PC-3 (cell line): ENCODE measurements at regions not wholly inside any gene's neighbourhood (a gene's known extent, or its start where the extent isn't known, plus 50 kb on each side); places are given as distances from the start of the nearest gene placed in this dataset.

ENCODE experiments used
- ATAC-seq: fragments of 200-7000 bp; cut with Tn5 transposase; 2 replicates; pipeline ENCODE4 v1.9.1; 2020; ENCODE audit warnings: mild to moderate bottlenecking, moderate library complexity
- BruUV-seq: library from RNA; stranded (reverse); fragments of 400-500 nt; replicated peaks from 2 replicates; lab custom pipeline; 2021; lab: Mats Ljungman, UMichigan
- CTCF ChIA-PET: fragments of 300-600 bp; sonication (Branson Sonifier 250); formaldehyde crosslinking; loops from one replicate; lab custom pipeline; 2022; ENCODE audit warnings: antibody characterized with exemption; lab: Charles Lee
- POLR2A ChIA-PET: fragments of 300-600 bp; sonication (Branson Sonifier 250); formaldehyde crosslinking; loops from one replicate; lab custom pipeline; 2022; ENCODE audit warnings: antibody characterized with exemption; ENCODE audit not compliant: unreplicated experiment; lab: Charles Lee
- DNase-seq: peaks from one replicate; pipeline ENCODE4 v3.0.0-alpha.2; 2015
- H2AFZ ChIP-seq: fragments of 300-600 bp; sonication (generic); 2 replicates; pipeline ENCODE4 v1.6.0; 2016; ENCODE audit warnings: antibody characterized with exemption, low read length
- H3F3A ChIP-seq: fragments of 300-600 bp; sonication (generic); one replicate; pipeline ENCODE4 v1.6.0; 2017; ENCODE audit warnings: antibody characterized with exemption, low read length, control low read depth, mild to moderate bottlenecking; ENCODE audit not compliant: unreplicated experiment
- H3K27ac ChIP-seq: fragments of 300-600 bp; sonication (generic); 2 replicates; pipeline ENCODE4 v1.5.1; 2016; ENCODE audit warnings: mild to moderate bottlenecking, low read length
- H3K27me3 ChIP-seq: fragments of 300-600 bp; sonication (generic); 2 replicates; pipeline ENCODE4 v1.6.1; 2016; ENCODE audit warnings: low read length, mixed read lengths
- H3K36me3 ChIP-seq: fragments of 300-600 bp; sonication (generic); 2 replicates; pipeline ENCODE4 v1.6.1; 2016; ENCODE audit warnings: low read depth, mixed run types, low read length, mixed read lengths
- H3K4me1 ChIP-seq: fragments of 300-600 bp; sonication (generic); 2 replicates; pipeline ENCODE4 v1.5.1; 2016; ENCODE audit warnings: low read length; ENCODE audit not compliant: insufficient read depth
- H3K4me2 ChIP-seq: fragments of 300-600 bp; sonication (generic); 2 replicates; pipeline ENCODE4 v1.6.0; 2016; ENCODE audit warnings: low read length
- H3K4me3 ChIP-seq: fragments of 300-600 bp; sonication (generic); 2 replicates; pipeline ENCODE4 v1.5.1; 2016; ENCODE audit warnings: mild to moderate bottlenecking, low read length, mixed read lengths
- H3K79me2 ChIP-seq: fragments of 300-600 bp; sonication (generic); 2 replicates; pipeline ENCODE4 v1.6.1; 2017; ENCODE audit warnings: low read length, mixed read lengths
- H3K9ac ChIP-seq: fragments of 300-600 bp; sonication (generic); 2 replicates; pipeline ENCODE4 v1.6.0; 2016; ENCODE audit warnings: mild to moderate bottlenecking, low read length
- H3K9me2 ChIP-seq: fragments of 300-600 bp; sonication (generic); replicated peaks from 2 replicates; pipeline ENCODE4 v1.6.1; 2016; ENCODE audit warnings: mixed run types, low read length, mixed read lengths
- H3K9me3 ChIP-seq: fragments of 300-600 bp; sonication (generic); 2 replicates; pipeline ENCODE4 v1.6.1; 2016; ENCODE audit warnings: low read length, mixed read lengths
- H4K20me1 ChIP-seq: fragments of 300-600 bp; sonication (generic); 2 replicates; pipeline ENCODE4 v1.6.1; 2016; ENCODE audit warnings: low read length, mixed read lengths
- EZH2 ChIP-seq: fragments of 300-600 bp; sonication (generic); IDR thresholded peaks from one replicate; pipeline ENCODE4 v1.6.1; 2017; ENCODE audit warnings: antibody characterized with exemption, mild to moderate bottlenecking, low read length; ENCODE audit not compliant: unreplicated experiment
- EZH2phosphoT487 ChIP-seq: fragments of 300-600 bp; sonication (generic); IDR thresholded peaks from 2 replicates; pipeline ENCODE4 v1.6.1; 2018; ENCODE audit warnings: mild to moderate bottlenecking, antibody characterized with exemption, low read length, borderline replicate concordance
- intact Hi-C: fragments of 100-400 bp; cut with micrococcal nuclease; formaldehyde crosslinking; loops from 2 replicates; pipeline ENCODE4 v1.9.0; 2023
- TF ChIP-seq, protein P1 (sequence below): fragments of 300-600 bp; sonication (generic); conservative IDR thresholded peaks from 2 replicates; pipeline ENCODE4 v1.5.1; 2017; ENCODE audit warnings: antibody characterized with exemption, low read depth, mild to moderate bottlenecking, low read length

DNA sequence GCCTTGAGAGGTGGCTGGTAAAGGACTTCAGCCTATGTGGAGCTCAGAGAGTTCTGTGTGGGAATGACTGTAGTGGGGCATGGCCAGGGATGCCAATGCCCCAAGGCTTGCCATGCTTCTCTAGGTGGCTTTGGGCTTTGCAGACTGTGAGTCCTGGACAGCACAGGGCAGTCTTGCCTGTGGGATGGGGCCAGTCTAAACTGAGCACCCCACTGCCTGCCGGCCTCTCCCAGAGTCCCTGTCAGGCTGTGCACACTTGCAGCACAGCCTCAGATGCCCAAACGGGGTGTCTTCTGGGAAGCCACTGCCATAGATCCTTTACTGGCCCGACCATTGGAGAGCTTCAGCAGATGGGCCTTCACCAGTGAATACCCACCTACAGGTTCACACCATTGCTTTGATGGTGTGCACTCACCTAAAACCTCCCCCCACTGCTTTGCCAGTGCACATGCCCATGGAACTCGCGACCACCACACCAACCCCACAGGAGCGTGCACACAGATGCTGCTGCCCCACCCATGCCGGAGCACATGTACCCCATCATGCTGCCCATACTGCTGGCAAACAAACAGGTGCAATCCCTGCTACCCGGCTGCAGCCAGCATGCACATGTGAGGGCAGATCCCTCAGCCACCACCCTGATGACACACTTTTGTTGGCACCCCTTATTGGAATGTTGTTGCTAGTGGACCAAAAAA lies 97.3 kb upstream of the CNKSR2 start:
- Histone ChIP-seq H4K20me1 (no peaks in the 10 kb centered on the region), H3K9ac (no peak overlapping the region), H3K4me2 (no peak overlapping the region), H3K36me3 (no peaks in the 10 kb centered on the region), H3K4me1 (no peaks in the 10 kb centered on the region), H3K4me3 (no peak overlapping the region), H3K27me3 (no peaks in the 10 kb centered on the region), H3F3A (no peaks in the 10 kb centered on the region), H2AFZ (no peak overlapping the region), H3K9me2 (no peaks in the 10 kb centered on the region), H3K27ac (no peak overlapping the region), H3K9me3 (no peaks in the 10 kb centered on the region), H3K79me2 (no peaks in the 10 kb centered on the region)
- ATAC-seq (no peak), DNase-seq (no peak)
- ChIA-PET CTCF (no interaction called here), POLR2A (no interaction called here)
- no TSS peak for BruUV-seq
- no peak for TF ChIP-seq EZH2
- no peak for TF ChIP-seq EZH2phosphoT487
- TF ChIP-seq, protein P1, sequence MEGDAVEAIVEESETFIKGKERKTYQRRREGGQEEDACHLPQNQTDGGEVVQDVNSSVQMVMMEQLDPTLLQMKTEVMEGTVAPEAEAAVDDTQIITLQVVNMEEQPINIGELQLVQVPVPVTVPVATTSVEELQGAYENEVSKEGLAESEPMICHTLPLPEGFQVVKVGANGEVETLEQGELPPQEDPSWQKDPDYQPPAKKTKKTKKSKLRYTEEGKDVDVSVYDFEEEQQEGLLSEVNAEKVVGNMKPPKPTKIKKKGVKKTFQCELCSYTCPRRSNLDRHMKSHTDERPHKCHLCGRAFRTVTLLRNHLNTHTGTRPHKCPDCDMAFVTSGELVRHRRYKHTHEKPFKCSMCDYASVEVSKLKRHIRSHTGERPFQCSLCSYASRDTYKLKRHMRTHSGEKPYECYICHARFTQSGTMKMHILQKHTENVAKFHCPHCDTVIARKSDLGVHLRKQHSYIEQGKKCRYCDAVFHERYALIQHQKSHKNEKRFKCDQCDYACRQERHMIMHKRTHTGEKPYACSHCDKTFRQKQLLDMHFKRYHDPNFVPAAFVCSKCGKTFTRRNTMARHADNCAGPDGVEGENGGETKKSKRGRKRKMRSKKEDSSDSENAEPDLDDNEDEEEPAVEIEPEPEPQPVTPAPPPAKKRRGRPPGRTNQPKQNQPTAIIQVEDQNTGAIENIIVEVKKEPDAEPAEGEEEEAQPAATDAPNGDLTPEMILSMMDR = no peak
- intact Hi-C loops = no loop called here

DNA sequence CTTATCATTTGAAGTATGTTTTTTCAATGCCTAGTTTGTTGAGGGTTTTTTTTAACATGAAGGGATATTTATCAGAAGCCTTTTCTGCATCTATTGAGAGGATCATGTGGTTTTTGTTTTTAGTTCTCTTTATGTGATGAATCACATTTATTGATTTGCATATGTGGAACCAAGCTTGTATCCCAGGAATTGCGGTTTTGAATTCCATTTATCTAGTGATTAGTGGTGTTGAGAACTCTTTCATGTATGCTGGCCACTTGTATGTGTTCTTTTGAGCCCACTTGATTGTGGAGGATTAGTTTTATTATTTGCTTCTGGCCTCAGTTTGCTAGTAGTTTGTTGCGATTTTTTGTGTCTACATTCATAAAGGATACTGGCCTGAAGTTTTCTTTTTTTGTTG lies 85.0 kb upstream of the CNKSR2 start:
- no peak for DNase-seq
- H2AFZ ChIP-seq = no peak overlapping the region
- H3K79me2 ChIP-seq = no peaks in the 10 kb centered on the region
- no TSS peak for BruUV-seq
- no peak overlapping the region for H3K27ac ChIP-seq
- H3K9me3 ChIP-seq = no peaks in the 10 kb centered on the region
- no peak for ATAC-seq
- intact Hi-C loops = no loop called here
- H3K9ac ChIP-seq = no peak overlapping the region
- POLR2A ChIA-PET = no interaction called here
- TF ChIP-seq EZH2 (no peak), EZH2phosphoT487 (no peak)
- TF ChIP-seq, protein P1 = no peak
- no peaks in the 10 kb centered on the region for H4K20me1 ChIP-seq
- H3K4me3 ChIP-seq = no peak overlapping the region
- no peak overlapping the region for H3K4me2 ChIP-seq
- CTCF ChIA-PET = no interaction called here
- no peaks in the 10 kb centered on the region for H3K36me3 ChIP-seq
- H3K27me3 ChIP-seq = no peaks in the 10 kb centered on the region
- H3K4me1 ChIP-seq = no peaks in the 10 kb centered on the region
- no peaks in the 10 kb centered on the region for H3F3A ChIP-seq
- H3K9me2 ChIP-seq = no peaks in the 10 kb centered on the region

DNA sequence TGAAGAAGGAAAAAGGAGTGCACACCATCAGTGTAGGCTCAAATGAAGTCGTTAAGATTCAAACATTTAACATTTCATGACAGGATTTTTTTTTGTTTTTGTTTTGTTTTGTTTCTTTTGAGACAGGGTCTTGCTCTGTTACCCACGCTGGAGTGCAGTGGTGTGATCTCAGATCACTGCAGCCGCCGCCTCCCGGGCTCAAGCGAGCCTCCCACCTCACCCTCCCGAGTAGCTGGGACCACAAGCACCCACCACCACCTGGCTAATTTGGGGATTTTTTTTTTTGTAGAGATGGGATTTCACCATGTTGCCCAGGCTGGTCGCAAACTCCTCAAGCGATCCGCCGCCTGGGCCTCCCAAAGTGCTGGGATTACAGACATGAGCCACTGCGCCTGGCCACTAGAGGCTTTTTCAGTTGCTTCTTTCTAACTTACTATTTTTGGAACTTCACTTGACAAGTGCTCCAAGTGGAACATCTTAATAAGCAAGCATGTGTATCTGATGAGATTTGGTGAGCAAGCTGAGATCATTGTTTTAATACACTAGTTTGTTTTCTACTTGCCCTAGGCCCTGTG lies 78.9 kb upstream of the CNKSR2 start:
- ATAC-seq (no peak), DNase-seq (no peak)
- H4K20me1 ChIP-seq = no peaks in the 10 kb centered on the region
- no peaks in the 10 kb centered on the region for H3K27me3 ChIP-seq
- H3K9me2 ChIP-seq = no peaks in the 10 kb centered on the region
- H3K4me3 ChIP-seq = no peak overlapping the region
- H2AFZ ChIP-seq = no peak overlapping the region
- H3K4me2 ChIP-seq = no peak overlapping the region
- H3K4me1 ChIP-seq = no peaks in the 10 kb centered on the region
- H3K27ac ChIP-seq = no peak overlapping the region
- BruUV-seq = no TSS peak
- H3K9me3 ChIP-seq = no peaks in the 10 kb centered on the region
- POLR2A ChIA-PET = no interaction called here
- no peak overlapping the region for H3K9ac ChIP-seq
- CTCF ChIA-PET = no interaction called here
- no peaks in the 10 kb centered on the region for H3F3A ChIP-seq
- no peaks in the 10 kb centered on the region for H3K79me2 ChIP-seq
- no peak for TF ChIP-seq EZH2
- TF ChIP-seq, protein P1 = no peak
- no peak for TF ChIP-seq EZH2phosphoT487
- H3K36me3 ChIP-seq = no peaks in the 10 kb centered on the region
- intact Hi-C loops = no loop called here
